K562 (cell line): ENCODE measurements at regions not wholly inside any gene's neighbourhood (a gene's known extent, or its start where the extent isn't known, plus 50 kb on each side); places are given as distances from the start of the nearest gene placed in this dataset.

Experiments
- ATAC-seq: fragments of 200-7000 bp; cut with Tn5 transposase; 3 replicates; pipeline ENCODE4 v1.9.1; 2020; ENCODE audit warnings: moderate library complexity
- BruUV-seq: library from RNA; stranded (reverse); fragments of 400-500 nt; replicated peaks from 2 replicates; lab custom pipeline; 2021; lab: Mats Ljungman, UMichigan
- CTCF ChIA-PET: fragments of 300-600 bp; formaldehyde crosslinking; extraction: SDS; loops from one replicate; lab custom pipeline; 2021; ENCODE audit warnings: low intra/inter-chr PET ratio; lab: Yijun Ruan, JAX
- POLR2A ChIA-PET: fragments of 300-600, 350-650 bp; sonication (Branson Sonifier 250); formaldehyde crosslinking; extraction: SDS; loops from one replicate; lab custom pipeline; 2021; ENCODE audit warnings: antibody characterized with exemption, inconsistent platforms; lab: Yijun Ruan, JAX
- DNase-seq, 4 experiments: peaks; one replicate each; pipeline versions ENCODE4 v3.0.0 to v3.0.0-alpha.2; 2011 to 2018; ENCODE audit warnings: low spot score in 3 of 4, mixed read lengths in 3 of 4; ENCODE audit errors: extremely low read depth in 1 of 4
- FAIRE-seq: peaks from 2 replicates; lab custom pipeline; 2011; peaks lifted over from hg19 to GRCh38; lab: Jason Lieb, UNC
- H2AFZ ChIP-seq: 2 replicates; pipeline ENCODE4 v1.6.0; 2011; ENCODE audit warnings: low read depth, low read length, control low read depth, inconsistent platforms
- H3K27ac ChIP-seq: fragments of 200-600 bp; 3 replicates; pipeline ENCODE4 v1.8.0; 2011; ENCODE audit warnings: low read depth, mild to moderate bottlenecking, control low read depth, inconsistent platforms, low read length, moderate library complexity, mixed read lengths; ENCODE audit errors: extremely low read depth
- H3K27me3 ChIP-seq, 2 experiments: fragments of 300-600 bp in 1 of 2; 2 replicates in 1 of 2; 3 replicates in 1 of 2; pipeline versions ENCODE4 v1.6.0 to v1.8.0; 2011; ENCODE audit warnings: inconsistent platforms in 2 of 2, low read length in 2 of 2, mild to moderate bottlenecking in 1 of 2, mixed read lengths in 1 of 2, moderate library complexity in 1 of 2; ENCODE audit not compliant: control insufficient read depth in 2 of 2, insufficient read depth in 2 of 2
- H3K36me3 ChIP-seq: fragments of 300-600 bp; 3 replicates; pipeline ENCODE4 v1.8.0; 2011; ENCODE audit warnings: mild to moderate bottlenecking, low read length, inconsistent platforms; ENCODE audit not compliant: control insufficient read depth, insufficient read depth
- H3K4me1 ChIP-seq, 2 experiments: fragments of 200-600 bp in 1 of 2; replicated peaks in 1 of 2; 2 replicates in 1 of 2; 3 replicates in 1 of 2; pipeline versions ENCODE4 v1.5.1 to v1.8.0; 2011; ENCODE audit warnings: inconsistent platforms in 2 of 2, low read length in 2 of 2, mild to moderate bottlenecking in 1 of 2, mixed read lengths in 1 of 2, moderate library complexity in 1 of 2; ENCODE audit not compliant: control insufficient read depth in 2 of 2, insufficient read depth in 2 of 2
- H3K4me2 ChIP-seq: 2 replicates; pipeline ENCODE4 v1.6.1; 2011; ENCODE audit warnings: low read length, control low read depth, inconsistent platforms, mixed read lengths; ENCODE audit not compliant: insufficient read depth
- H3K4me3 ChIP-seq: fragments of 200-600 bp; sonication (generic), shearing (Covaris generic); 2 replicates; pipeline ENCODE4 v1.5.1; 2016; ENCODE audit warnings: control low read depth, inconsistent platforms
- H3K79me2 ChIP-seq: fragments of 200-600 bp; 3 replicates; pipeline ENCODE4 v1.8.0; 2011; ENCODE audit warnings: low read length, inconsistent platforms; ENCODE audit not compliant: control insufficient read depth, insufficient read depth
- H3K9ac ChIP-seq, 2 experiments: 2 replicates each; pipeline versions ENCODE4 v1.6.0 to v1.6.1; 2011; ENCODE audit warnings: low read depth in 2 of 2, low read length in 2 of 2, control low read depth in 1 of 2, inconsistent platforms in 1 of 2, mild to moderate bottlenecking in 1 of 2, mixed read lengths in 1 of 2; ENCODE audit not compliant: insufficient read depth in 1 of 2
- H3K9me1 ChIP-seq: one replicate; pipeline ENCODE4 v1.6.0; 2011; ENCODE audit warnings: inconsistent platforms, mild to moderate bottlenecking, low read length, moderate library complexity; ENCODE audit not compliant: control insufficient read depth, insufficient read depth
- H3K9me3 ChIP-seq: replicated peaks from 2 replicates; pipeline ENCODE4 v1.5.1; 2011; ENCODE audit warnings: low read depth, low read length, inconsistent platforms; ENCODE audit not compliant: control insufficient read depth, insufficient read depth
- H4K20me1 ChIP-seq: replicated peaks from 2 replicates; pipeline ENCODE4 v1.6.1; 2011; ENCODE audit warnings: low read length, inconsistent platforms, mixed read lengths; ENCODE audit not compliant: control insufficient read depth, insufficient read depth
- NR2C1 ChIP-seq, 2 experiments: fragments of 450-650 bp; IDR thresholded peaks; 2 replicates each; pipeline ENCODE4 v1.6.1; 2017; ENCODE audit warnings: mild to moderate bottlenecking in 2 of 2, antibody characterized with exemption in 1 of 2, inconsistent platforms in 1 of 2, missing compliant biosample characterization in 1 of 2, missing genetic modification characterization in 1 of 2
- PCBP1 ChIP-seq: fragments of 200-400 bp; formaldehyde crosslinking; IDR thresholded peaks from 2 replicates; pipeline ENCODE4 v1.6.1; 2018; ENCODE audit warnings: mild to moderate bottlenecking, low read depth, low read length; ENCODE audit not compliant: poor library complexity, severe bottlenecking
- PML ChIP-seq: IDR thresholded peaks from 2 replicates; pipeline ENCODE4 v1.6.1; 2012; ENCODE audit warnings: low read length, inconsistent platforms
- PRMT5 ChIP-seq: sonication (generic); formaldehyde crosslinking; IDR thresholded peaks from 2 replicates; pipeline ENCODE4 v1.5.0; 2020; ENCODE audit warnings: missing genetic modification reagents
- SRSF7 ChIP-seq: fragments of 200-400 bp; formaldehyde crosslinking; optimal IDR thresholded peaks from 2 replicates; pipeline ENCODE3; 2017; ENCODE audit warnings: mild to moderate bottlenecking, low read depth, low read length
- ZNF274 ChIP-seq: IDR thresholded peaks from 2 replicates; pipeline ENCODE4 v1.6.1; 2011; ENCODE audit warnings: low read depth, mild to moderate bottlenecking, low read length, moderate library complexity, borderline replicate concordance
- WGBS: fragments of 100-300 bp; shearing (Covaris generic); methylation state at CpG from one replicate; pipeline ENCODE4 v1.1.6; 2016; ENCODE audit warnings: low coverage, mixed read lengths; ENCODE audit not compliant: insufficient coverage; ENCODE audit errors: missing lambda C conversion rate; 5-methylcytosine and 5-hydroxymethylcytosine counted together
- in situ Hi-C: fragments of 300-500 bp; cut with MboI; formaldehyde crosslinking; loops from 4 replicates; pipeline ENCODE4 v1.15.0; 2018; ENCODE audit warnings: inconsistent platforms, mixed read lengths
- intact Hi-C: fragments of 100-400 bp; cut with micrococcal nuclease; formaldehyde crosslinking; loops from 2 replicates; pipeline ENCODE4 v1.14.2; 2022
- TF ChIP-seq, protein P1 (sequence below): IDR thresholded peaks from 2 replicates; pipeline ENCODE4 v1.6.1; 2012; ENCODE audit warnings: low read depth, low read length, improper control_type of control experiment, borderline replicate concordance

DNA sequence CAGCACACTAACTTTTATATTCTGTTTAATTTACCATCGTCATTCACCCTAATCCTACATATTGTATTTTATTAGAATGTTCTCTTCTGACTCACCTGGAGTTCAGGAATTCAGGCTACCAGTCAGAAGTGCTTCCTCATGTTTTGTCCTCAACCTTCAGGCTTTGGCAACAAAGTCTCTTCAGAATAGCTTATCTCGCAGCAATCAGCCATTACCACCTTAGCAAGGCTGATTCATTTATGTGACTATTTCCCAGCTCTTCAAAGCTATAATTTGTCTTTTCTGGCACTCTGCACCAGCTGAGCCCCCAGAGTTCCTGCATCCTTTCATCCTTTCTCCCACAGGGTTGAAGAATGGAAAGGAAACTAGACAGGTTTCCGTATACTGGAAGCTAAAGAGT is 365.5 kb upstream of the CDH18 start:
- in situ Hi-C loops = no loop called here
- H3K9me1 ChIP-seq = no peaks in the 10 kb centered on the region
- DNase-seq (no peak), ATAC-seq (no peak), FAIRE-seq (no peak)
- H3K27ac ChIP-seq = no peak overlapping the region
- no peak overlapping the region for H3K4me2 ChIP-seq
- no peak overlapping the region for H3K4me3 ChIP-seq
- ChIA-PET POLR2A (no interaction called here), CTCF (no interaction called here)
- TF ChIP-seq SRSF7 = no peak
- no peak for TF ChIP-seq PRMT5 (CRISPR knock-in tag)
- TF ChIP-seq ZNF274 = no peak
- TF ChIP-seq PML = no peak
- TF ChIP-seq, protein P1, sequence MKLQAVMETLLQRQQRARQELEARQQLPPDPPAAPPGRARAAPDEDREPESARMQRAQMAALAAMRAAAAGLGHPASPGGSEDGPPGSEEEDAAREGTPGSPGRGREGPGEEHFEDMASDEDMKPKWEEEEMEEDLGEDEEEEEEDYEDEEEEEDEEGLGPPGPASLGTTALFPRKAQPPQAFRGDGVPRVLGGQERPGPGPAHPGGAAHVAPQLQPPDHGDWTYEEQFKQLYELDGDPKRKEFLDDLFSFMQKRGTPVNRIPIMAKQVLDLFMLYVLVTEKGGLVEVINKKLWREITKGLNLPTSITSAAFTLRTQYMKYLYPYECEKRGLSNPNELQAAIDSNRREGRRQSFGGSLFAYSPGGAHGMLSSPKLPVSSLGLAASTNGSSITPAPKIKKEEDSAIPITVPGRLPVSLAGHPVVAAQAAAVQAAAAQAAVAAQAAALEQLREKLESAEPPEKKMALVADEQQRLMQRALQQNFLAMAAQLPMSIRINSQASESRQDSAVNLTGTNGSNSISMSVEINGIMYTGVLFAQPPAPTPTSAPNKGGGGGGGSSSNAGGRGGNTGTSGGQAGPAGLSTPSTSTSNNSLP = no peak
- no peak for TF ChIP-seq NR2C1 (IDR thresholded peaks at IDR 0.05)
- no peak for TF ChIP-seq NR2C1 (tag; IDR thresholded peaks at IDR 0.05)
- TF ChIP-seq PCBP1 = no peak
- no peaks in the 10 kb centered on the region for H3K9me3 ChIP-seq
- no peaks in the 10 kb centered on the region for H3K4me1 ChIP-seq
- WGBS = 4% methylated on average over 3 of the region's 3 CpGs
- BruUV-seq = no TSS peak
- intact Hi-C loops = no loop called here
- no peaks in the 10 kb centered on the region for H3K79me2 ChIP-seq
- H3K36me3 ChIP-seq = no peaks in the 10 kb centered on the region
- no peaks in the 10 kb centered on the region for H4K20me1 ChIP-seq
- no peaks in the 10 kb centered on the region for H3K27me3 ChIP-seq
- H3K9ac ChIP-seq = no peak overlapping the region
- H2AFZ ChIP-seq = no peak overlapping the region
